GM21528 (cell line): ENCODE measurements at regions not wholly inside any gene's neighbourhood (a gene's known extent, or its start where the extent isn't known, plus 50 kb on each side); places are given as distances from the start of the nearest gene placed in this dataset.
"Not testable (repeated sequence)": the region's sequence is repeated elsewhere in the genome, so short reads cannot be mapped to it uniquely, and the experiment has no call there.

Experiments used
- ATAC-seq: cut with Tn5 transposase; IDR thresholded peaks from one replicate; pipeline ENCODE4 v1.9.1; 2021; ENCODE audit warnings: mild to moderate bottlenecking, moderate library complexity; ENCODE audit not compliant: unreplicated experiment, low FRiP score

DNA sequence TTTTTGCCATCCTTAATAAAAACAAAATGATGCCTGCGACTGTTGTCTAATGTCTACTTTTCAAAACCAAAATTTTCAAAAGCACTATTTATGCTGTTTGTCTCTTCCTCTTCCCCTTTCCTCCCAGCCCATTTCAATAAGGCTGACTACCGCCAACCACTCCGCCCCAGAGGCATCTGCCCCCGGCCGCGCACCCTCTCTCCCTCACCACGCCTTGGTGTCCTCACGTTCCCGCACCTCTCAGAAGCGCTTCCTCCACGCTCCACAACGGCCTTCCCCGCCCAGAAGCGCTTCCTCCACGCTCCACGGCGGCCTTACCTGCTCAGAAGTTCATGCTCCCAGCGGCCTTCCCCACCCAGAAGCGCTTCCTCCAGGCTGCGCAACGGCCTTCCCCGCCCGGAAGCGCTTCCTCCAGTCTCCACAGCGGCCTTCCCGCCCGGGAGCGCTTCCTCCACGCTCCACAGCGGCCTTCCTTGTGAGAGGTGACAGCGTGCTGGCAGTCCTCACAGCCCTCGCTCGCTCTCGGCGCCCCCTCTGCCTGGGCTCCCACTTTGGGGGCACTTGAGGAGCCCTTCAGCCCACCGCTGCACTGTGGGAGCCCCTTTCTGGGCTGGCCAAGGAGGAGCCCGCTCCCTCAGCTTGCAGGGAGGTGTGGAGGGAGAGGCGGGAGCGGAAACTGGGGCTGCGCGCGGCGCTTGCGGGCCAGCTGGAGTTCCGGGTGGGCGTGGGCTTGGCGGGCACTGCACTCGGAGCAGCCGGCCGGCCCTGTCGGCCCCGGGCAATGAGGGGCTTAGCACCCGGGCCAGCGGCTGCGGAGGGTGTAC, 490.4 kb upstream of the ZFP42 start:
- no peak for ATAC-seq

DNA sequence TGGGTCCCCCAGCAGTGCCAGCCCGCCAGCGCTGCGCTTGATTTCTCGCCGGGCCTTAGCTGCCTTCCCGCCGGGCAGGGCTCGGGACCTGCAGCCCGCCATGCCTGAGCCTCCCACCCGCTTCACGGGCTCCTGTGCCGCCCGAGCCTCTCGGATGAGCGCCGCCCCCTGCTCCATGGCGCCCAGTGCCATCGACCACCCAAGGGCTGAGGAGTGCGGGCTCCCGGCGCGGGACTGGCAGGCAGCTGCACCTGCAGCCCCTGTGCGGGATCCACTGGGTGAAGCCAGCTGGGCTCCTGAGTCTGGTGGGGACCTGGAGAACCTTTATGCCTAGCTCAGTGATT, 489.8 kb upstream of the ZFP42 start:
- ATAC-seq, result not testable (repeated sequence)

DNA sequence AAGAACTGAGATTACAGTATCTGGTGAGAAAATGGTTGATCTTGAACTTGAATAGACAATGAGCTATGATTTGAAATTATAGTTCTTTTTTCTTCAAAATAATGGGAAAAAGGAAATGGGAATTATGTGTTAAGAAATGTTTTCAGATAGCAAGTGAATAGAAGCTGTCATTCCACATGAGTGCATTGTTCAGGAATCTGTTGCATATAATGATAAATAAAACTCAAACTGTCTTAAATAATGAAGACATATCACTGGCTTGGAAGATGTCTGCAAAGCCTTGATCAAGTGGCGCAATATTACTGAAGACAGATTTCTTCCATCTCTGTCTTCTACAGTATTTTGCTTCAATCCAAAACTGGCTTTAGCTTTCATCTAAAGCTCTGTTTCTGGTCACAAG, 479.3 kb upstream of the ZFP42 start:
- ATAC-seq, result no peak

DNA sequence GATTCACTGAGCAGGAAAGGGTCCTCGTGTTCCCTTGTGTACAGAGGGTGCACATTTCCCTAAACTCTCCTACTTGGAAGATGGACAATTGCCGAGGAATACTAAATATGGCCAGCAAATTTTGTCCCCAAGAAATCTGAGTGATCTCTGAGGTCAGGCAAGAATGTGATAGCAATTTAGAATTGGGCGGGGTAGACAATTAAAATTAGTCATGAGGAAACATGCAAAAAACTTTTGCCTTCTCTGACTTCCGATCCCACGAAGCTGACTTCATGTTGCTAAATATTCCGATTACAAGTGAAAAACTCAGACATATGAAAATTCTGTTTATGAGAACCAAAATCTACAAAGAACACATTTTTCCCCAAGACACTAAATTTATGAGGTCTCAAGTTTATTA, 453.9 kb upstream of the ZFP42 start:
- no peak for ATAC-seq

DNA sequence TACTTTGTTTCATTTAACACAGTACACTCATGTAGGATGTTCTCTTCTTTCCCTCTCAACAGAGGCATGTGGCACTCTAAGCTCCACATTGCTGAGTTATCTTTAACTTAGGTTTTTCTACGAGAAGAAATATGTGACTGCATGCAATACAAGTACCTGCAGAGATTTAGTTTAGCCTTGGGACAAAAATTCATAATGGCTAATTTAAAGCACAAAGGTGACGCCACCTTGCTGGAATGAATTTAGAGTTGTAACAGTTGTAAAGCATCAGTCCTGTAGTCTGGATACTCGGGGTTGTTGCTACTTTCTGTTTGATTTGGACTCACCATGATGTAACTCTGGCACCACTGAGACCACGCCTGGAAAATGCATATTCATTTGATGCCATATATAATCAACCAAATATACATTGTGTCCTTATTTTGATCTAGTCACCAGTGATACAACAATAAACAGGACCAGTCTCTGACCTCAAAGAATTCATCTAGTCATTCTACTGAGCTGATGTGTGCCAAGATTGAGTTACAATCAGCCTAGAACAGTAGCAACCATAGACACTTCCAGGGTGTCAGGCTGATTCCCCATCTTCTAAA, 451.0 kb upstream of the ZFP42 start:
- no peak for ATAC-seq

DNA sequence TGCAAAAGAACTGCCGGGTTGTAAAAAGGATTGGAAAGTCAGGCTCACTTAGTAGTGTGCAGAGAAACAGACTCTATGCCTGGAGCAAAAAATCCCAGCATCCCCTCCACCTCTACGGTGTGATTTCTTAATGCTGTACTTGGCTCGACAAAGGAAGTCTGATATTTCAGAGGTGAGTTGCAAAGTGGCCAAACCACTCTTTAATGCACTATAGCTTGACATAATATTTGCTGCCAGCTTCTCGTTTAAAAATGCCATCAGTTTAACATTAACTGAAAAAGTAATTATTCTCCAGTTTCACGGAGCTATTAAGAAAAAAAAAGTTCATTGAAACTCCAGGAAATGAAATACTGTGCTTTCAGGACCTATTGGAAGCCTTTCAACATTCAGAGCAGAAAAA, 448.3 kb upstream of the ZFP42 start:
- no peak for ATAC-seq

DNA sequence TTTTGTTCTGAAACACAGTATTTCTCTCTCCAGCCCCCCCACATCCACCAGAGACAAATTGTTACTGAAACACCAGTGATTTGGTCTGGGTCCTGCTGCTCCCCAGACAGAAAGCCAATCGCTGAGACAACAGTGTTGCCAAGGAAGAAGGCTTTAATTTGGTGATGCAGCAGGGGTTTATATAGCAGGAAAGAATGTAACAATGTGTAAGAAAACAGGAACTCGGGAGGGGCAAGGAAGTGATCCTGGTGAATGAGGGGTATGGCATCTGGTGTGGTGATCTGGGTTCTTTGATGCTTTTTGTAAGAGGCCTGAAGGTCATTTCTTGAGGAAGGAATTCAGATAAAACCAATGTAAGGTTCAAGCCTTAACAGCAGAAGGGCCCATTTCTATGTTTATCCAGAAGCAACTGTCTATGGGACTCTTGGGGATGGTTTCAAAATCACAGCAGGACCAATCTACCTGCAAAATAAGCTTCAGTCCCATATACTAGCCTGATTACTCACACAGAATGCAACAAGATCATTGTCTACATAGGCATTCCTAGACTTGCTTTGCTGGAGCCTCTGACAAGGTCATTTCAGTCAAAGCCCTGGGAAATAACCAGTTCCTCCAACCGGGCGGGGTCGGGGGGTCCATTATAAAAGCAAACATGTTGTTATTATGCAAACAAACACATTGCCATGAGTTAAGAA, 445.2 kb upstream of the ZFP42 start:
- ATAC-seq, result no peak

DNA sequence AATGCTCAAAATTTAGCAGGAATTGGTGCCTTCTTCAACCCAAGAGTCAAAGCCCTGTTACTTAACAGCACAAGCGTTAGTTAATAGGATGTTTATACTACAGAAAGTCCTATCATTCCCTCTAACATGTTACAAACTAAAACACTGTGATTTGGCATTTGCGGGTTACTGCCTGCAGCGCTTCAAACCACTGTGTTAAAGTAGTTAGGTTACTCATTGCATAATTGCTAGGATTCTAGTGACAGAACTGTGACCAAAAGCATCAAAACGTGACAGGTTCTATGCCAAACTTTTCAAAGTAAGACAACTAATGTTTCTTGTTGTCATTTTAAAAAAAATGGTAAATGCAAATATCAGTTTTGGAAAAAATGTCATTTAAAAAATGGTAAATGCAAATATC, 442.8 kb upstream of the ZFP42 start:
- ATAC-seq, result no peak

DNA sequence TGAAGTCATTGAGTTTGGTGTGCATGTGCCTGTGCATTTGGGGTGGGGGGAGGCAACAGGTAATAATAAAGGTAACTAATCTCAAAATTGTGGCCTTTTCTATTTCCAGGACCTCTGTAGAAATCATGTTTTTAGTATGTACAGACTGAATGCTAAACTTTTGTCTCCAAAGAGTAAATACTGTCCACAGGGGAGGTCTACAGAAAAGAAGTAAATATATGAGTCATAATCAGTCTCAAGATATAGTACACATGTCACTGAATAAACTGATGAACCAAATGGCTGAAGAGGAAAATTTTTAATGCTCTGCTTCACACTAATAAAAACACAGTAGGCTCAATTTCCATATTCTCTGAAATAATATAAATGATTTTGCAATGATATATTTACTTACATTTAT, 440.4 kb upstream of the ZFP42 start:
- ATAC-seq, result no peak

DNA sequence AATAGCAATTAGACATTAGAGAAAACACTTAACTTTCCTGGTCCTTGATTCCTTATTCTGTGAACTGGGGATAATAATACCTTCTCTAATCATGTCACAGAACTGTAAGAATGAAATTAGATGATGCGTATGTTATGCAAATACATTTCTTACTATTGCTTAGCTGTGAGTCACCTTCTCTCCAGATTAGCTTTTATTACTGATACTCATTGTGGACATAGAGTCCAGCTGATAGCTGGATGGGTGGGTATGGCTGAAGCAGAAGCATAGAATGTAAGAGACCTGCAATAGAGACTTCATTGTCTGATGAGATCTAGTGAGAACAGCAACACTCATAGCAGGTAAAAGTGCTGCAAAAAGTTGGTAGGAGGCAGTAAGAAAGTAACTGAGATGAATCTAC, 437.2 kb upstream of the ZFP42 start:
- ATAC-seq, result no peak

DNA sequence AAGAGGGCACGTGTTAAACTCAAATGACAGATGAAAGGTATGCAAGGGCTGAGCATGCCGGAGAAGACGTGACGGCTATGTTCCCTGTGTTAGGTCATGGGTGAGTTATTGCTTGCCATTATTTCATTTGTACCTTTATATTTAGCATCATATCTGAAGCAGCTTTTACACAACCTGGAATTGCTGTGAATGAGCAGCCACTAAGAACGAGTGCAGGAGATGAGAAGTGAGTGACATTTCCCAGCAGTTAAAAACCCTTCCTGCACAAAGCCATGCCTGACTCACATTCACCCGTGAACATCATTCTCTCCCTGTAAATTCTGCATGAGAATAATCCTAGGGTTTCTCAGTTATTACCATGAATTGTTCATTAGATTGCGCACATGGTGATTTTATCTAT, 433.2 kb upstream of the ZFP42 start:
- no peak for ATAC-seq

DNA sequence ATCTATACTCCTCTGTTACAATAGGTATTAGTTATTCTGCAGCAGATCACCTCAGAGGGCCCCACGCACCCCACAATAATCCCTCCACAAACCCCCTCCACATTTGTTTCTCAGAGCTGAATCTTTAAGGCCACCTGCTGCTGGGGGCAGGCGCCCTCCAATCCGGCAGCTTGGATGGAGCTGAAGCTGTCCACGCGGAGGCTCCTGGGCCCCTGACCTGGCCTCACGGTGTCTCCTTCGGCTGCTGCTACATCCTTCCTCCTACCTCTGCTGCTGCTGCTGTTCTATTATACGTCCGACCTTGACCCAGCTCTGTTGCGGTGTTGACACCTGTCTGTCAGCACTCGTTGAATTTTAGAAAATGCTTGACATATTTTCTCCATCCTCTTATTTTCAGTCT, 430.2 kb upstream of the ZFP42 start:
- no peak for ATAC-seq

DNA sequence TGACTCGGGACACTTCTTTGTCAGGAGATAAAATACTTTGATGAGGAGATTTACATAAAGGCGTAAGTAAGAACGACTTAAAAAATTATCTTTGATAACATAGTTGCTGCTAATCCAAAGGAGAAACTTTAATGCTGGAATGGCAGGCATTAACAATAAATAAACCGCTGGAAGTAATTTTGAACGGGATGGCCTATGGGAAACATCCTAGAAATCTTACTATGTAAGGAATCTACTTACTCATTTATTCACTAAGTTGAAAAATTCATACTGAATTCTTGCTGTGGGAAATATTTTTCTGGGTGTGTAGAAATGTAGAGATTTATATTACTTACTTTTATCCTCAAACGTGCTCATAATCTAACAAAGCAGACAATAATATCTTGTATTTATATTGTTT, 425.7 kb upstream of the ZFP42 start:
- no peak for ATAC-seq

DNA sequence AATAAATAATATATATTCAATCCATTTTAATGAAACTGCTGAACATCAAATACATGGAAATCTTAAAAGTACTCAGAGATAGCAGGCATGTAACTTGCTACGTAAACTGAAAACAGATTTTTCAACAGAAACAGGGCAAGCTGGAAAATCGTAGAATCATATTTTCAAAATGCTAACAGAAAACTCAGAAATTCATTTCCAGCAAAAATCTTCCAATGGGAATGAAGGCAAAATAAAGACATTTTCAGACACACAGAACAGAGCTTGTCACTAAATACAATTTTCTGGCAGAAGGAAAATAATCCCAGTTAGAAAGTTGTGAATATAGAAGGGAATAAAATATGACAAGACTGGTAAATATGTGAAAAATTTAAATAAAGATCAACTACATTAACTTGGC, 419.9 kb upstream of the ZFP42 start:
- ATAC-seq, result no peak

DNA sequence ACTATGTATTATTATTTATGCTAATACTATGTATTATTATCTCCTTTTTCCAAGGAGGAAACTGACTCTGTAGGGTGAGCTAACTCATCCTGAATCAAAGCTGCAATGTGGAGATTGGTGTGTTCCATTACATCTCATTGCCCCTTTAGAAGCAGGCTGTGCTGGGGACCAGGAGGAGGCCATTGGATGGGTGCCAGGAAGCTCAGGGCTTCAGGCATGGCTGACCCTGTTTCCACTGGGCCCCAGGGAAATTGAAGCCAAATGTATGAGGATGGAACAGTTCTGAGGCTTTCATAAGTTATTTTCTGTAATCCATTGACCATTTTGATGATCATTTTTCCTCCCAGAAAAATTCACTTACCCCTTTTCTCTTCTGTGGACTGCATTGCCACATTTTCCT, 418.8 kb upstream of the ZFP42 start:
- no peak for ATAC-seq

DNA sequence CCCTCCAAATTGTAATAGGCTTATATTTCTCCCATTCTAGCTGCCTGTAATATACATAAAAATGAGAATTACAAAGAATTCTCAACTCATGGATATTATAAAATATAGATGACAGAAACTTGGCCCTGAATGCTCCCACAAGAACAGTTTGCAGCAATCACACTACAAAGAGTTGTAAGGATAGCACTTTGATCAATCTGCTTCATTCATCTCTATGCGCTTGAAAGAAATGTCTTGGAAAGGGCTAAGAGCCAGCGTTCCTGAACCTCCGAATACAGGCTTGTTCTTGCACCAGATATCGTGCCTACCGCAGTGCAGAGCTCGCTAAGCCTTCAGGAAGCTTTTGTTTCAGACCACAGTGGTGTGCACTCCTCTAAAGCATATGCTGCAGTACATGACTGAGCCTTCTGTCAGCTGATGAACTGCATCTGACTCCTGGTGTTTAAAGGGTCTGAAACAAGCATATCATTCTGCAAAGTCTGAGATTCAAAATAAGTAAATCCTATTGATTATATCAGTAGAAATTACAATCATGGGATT, 417.6 kb upstream of the ZFP42 start:
- ATAC-seq, result no peak

DNA sequence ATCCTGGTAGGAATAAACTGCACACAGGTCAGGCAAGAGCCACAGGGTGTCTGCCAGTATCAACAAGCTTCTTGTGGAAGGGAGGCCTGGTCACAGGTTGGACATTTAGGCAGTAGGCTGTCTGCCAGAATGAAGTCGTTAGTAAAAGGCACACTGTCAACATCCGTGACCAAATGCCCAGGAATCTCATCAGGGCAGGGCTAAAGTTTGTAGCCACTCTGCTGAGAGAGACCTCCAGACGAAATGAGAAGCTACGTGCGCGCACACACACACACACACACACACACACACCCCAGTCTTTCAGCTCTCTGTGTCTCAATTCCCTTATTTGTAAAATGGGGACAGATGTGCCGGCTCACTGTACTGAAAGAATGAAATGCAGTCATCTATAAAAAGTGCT, 408.7 kb upstream of the ZFP42 start:
- ATAC-seq, result no peak

DNA sequence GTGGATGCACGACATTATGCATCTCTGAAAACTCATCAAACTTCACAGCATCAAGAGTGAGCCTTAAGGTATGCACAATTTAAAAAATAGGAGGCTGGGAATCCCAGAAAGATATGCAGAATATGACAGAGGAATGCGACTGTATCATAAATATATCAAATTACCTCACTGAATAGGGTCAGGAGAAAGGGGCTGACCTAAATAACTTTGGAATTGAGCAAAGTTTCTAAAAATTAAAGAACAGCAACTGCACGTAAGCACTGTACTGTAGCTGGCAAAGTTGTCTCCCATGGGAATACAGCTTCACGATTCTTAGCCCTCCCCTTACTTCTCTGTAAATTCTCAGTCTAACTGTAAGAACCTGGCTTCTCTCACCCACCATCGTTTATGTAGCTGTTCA, 397.4 kb upstream of the ZFP42 start:
- no peak for ATAC-seq

DNA sequence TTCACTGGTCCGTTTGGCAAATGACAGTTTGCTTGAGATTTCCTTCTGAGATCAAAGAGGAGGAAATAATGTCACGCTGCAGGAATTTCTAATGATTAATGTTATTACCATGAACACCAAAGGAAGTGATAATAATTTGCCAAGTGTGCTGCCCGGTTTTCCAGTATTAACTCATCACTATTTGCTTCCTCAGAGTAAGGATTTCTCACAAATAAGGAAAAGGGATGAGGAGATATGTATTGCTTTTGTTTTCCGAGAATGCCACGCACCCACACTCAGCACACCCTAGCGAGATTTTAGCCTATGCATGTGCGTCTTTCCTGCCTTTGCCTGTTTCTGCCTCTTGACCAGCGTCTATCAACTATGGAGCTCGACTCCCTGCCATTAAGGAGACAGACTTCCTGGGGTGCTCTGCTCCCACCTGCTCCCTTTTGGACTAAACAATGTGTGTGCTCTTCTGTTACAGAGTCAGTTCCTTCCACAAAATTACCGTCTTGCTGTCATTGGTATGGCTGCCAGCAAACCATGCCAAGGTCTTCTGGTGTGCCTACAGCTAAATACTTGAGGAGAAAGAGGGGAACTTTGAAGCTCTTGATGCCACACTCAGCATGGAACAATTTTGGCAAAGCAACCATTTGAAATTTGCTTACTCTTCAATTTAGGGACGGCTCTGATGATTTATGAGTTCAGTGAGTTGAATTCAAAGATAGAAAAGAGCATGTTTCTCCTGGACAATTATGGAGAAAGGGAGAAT, 393.1 kb upstream of the ZFP42 start:
- ATAC-seq, result no peak

DNA sequence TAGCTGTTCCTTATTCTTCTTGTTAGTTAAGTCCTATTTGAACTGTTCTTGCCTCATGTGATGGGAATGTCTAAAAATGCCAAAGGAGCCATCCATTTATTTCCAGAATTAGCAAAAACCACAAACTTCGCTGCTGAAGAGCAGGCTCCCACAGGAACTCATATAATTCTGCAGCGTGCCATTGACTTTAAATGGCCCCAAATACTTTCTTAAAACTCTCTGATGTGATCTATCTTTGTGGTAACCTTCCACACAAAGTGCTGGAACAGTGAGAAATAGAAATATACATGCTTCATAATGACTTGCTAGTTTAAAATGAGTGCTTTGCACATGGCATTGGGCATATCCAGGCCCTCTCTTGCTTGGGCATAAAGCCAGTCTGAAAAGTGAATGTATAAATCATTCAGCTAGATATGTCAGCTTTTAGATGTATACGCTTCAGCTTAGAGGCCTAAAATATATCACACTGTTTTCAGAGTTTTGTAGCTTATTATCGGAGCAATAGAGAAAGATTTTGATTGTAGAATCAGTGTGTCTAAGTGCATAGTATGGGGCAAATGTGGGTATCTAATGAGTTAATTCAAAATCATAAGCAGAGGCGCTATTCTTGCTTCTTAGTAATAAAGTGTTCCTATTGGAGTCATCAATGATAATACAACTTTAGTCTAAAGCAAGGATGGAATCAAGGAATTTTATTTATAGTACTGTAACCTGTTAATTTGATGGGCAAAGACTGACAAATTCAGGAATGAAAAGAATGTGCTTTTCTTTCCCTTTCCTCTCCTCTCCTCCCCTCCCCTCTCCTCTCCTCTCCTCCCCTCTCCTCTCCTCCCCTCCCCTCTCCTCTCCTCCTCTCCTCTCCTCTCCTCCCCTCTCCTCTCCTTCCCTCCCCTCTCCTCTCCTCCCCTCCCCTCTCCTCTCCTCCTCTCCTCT, 392.2 kb upstream of the ZFP42 start:
- no peak for ATAC-seq
